OCI-LY7 (cell line): ENCODE measurements at regions not wholly inside any gene's neighbourhood (a gene's known extent, or its start where the extent isn't known, plus 50 kb on each side); places are given as distances from the start of the nearest gene placed in this dataset.

Experiments used
- CTCF ChIP-seq: fragments of 200-600 bp; sonication (generic); conservative IDR thresholded peaks from 2 replicates; pipeline ENCODE4 v1.5.1; 2014; ENCODE audit warnings: mild to moderate bottlenecking, antibody characterized with exemption, low read length, moderate library complexity, mixed read lengths
- EZH2phosphoT487 ChIP-seq: fragments of 200-600 bp; sonication (generic); IDR thresholded peaks from 2 replicates; pipeline ENCODE4 v1.6.1; 2018; ENCODE audit warnings: low read depth, borderline replicate concordance, mild to moderate bottlenecking, mixed run types, antibody characterized with exemption, low read length, moderate library complexity, mixed read lengths

- TF ChIP-seq CTCF, result no peak
- TF ChIP-seq EZH2phosphoT487, result no peak
Measured at GRCh38 chr13:76738616-76739015, 147.6 kb downstream of the KCTD12 start.
